Heart right ventricle (tissue), 16 donors: ENCODE measurements at regions not wholly inside any gene's neighbourhood (a gene's known extent, or its start where the extent isn't known, plus 50 kb on each side); places are given as distances from the start of the nearest gene placed in this dataset.

Experiments used
- ATAC-seq, 8 donors: fragments of 200-7000 bp; cut with Tn5 transposase; one replicate each; pipeline ENCODE4 v1.9.1; 2020; ENCODE audit warnings: mild to moderate bottlenecking in 8 of 8, moderate library complexity in 8 of 8, moderate number of reproducible peaks in 1 of 8
- DNase-seq, 2 donors: peaks; one replicate each; pipeline ENCODE4 v3.0.0-alpha.2; 2020
- H3K27ac ChIP-seq, 10 donors: fragments of 200-600 bp; sonication (generic) in 2 of 10; one replicate each; pipeline versions ENCODE4 v1.5.0 to v1.8.0; 2020 to 2022; ENCODE audit warnings: mild to moderate bottlenecking in 3 of 10
- H3K27me3 ChIP-seq, 7 donors: fragments of 200-600 bp; one replicate each; pipeline ENCODE4 v1.8.0; 2021 to 2022; ENCODE audit warnings: mild to moderate bottlenecking in 2 of 7
- H3K36me3 ChIP-seq, 9 donors: fragments of 200-600 bp; sonication (generic) in 1 of 9; one replicate each; pipeline versions ENCODE4 v1.5.0 to v1.8.0; 2020 to 2022; ENCODE audit warnings: mild to moderate bottlenecking in 2 of 9
- H3K4me1 ChIP-seq, 9 donors: fragments of 200-600 bp; sonication (generic) in 1 of 9; one replicate each; pipeline versions ENCODE4 v1.5.0 to v1.8.0; 2020 to 2022; ENCODE audit warnings: mild to moderate bottlenecking in 4 of 9
- H3K4me3 ChIP-seq, 10 donors: fragments of 200-600 bp; sonication (generic) in 2 of 10; one replicate each; pipeline versions ENCODE4 v1.5.0 to v1.8.0; 2020 to 2022; ENCODE audit warnings: mild to moderate bottlenecking in 7 of 10, moderate library complexity in 2 of 10
- H3K9me3 ChIP-seq, 11 donors: fragments of 200-600 bp in 10 of 11; sonication (generic) in 2 of 11; one replicate each; pipeline versions ENCODE4 v1.5.0 to v1.8.0; 2013 to 2022; ENCODE audit warnings: mild to moderate bottlenecking in 2 of 11, control low read depth in 1 of 11, moderate library complexity in 1 of 11
- WGBS, 2 donors: extraction: QIAGEN DNeasy Blood & Tissue Kit; methylation state at CpG; one replicate each; pipeline ENCODE4 v1.1.7; 2013; ENCODE audit warnings: inconsistent platforms in 1 of 2; 5-methylcytosine and 5-hydroxymethylcytosine counted together
- intact Hi-C, 10 donors: fragments of 100-400 bp; cut with DNase I; formaldehyde crosslinking; loops; one replicate each; pipeline versions ENCODE4 v1.11.1 to v1.14.2; 2022
- TF ChIP-seq, protein P1 (sequence below), 9 donors: fragments of 200-600 bp; sonication (generic) in 2 of 9; IDR thresholded peaks; one replicate each; pipeline versions ENCODE4 v1.5.0 to v1.8.0; 2021 to 2022; ENCODE audit warnings: antibody characterized with exemption in 9 of 9, mild to moderate bottlenecking in 5 of 9, moderate library complexity in 1 of 9
- donor health status: Arrhythmogenic right ventricular cardiomyopathy.
- donor health status: ischemic (EF 13 %, LVEDD 7.1; RV severe dilation, severe dysfunction).
- donor health status: healthy with polysubstance abuse.
- donor health status: DM: no; HTN: yes; CAD: no.
- donor health status: DM: no; HTN: no; CAD: no.
- donor health status: ischemic (EF 25% LVEDD 6.9; RV normal size, moderate dysfunction).
- donor health status: ischemic (EF 25% LVEDD 5.7; RV mildly dilated, moderate dysfunction).
- donor health status: healthy.
- donor health status: DM: yes; HTN: yes; CAD: no.
- donor health status: Ischemic cardiomyopathy.
- donor health status: ischemic (EF 35%, LVEDD 5.7; RV mildly dilated, moderate dysfunction).
- donor health status: nonischemic (EF 11% LVEDD 7.7; RV severe dilation, severe dysfunction).
- donor health status: DM: yes; HTN: yes; CAD: no.
- donor health status: PGD.
- donor health status: ischemic (EF 29% LVEDD 5.4; RV normal size, mild dysfunction).
- donor health status: nonischemic (EF 23%, LVEDD 6.1; RV moderate dilation, normal function).

- H3K27ac ChIP-seq, result no peak overlapping the region
- H3K4me3 ChIP-seq, result no peak overlapping the region
- peaks cover 0 to 5% (median 0%) of the 10 kb centered on the region in 7 donors for H3K27me3 ChIP-seq
- TF ChIP-seq, protein P1, sequence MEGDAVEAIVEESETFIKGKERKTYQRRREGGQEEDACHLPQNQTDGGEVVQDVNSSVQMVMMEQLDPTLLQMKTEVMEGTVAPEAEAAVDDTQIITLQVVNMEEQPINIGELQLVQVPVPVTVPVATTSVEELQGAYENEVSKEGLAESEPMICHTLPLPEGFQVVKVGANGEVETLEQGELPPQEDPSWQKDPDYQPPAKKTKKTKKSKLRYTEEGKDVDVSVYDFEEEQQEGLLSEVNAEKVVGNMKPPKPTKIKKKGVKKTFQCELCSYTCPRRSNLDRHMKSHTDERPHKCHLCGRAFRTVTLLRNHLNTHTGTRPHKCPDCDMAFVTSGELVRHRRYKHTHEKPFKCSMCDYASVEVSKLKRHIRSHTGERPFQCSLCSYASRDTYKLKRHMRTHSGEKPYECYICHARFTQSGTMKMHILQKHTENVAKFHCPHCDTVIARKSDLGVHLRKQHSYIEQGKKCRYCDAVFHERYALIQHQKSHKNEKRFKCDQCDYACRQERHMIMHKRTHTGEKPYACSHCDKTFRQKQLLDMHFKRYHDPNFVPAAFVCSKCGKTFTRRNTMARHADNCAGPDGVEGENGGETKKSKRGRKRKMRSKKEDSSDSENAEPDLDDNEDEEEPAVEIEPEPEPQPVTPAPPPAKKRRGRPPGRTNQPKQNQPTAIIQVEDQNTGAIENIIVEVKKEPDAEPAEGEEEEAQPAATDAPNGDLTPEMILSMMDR (IDR thresholded peaks at IDR 0.05), result no peak
- no peak for ATAC-seq
- no peak for DNase-seq
- H3K9me3 ChIP-seq, result peaks cover 0 to 15% (median 0%) of the 10 kb centered on the region in 11 donors
- no peaks in the 10 kb centered on the region for H3K4me1 ChIP-seq
- no peaks in the 10 kb centered on the region for H3K36me3 ChIP-seq
- 75 to 83% methylated on average over 4 of the region's 4 CpGs for WGBS, 2 donors
- intact Hi-C loops, result no loop called here
Measured at GRCh38 chr16:82535262-82535661, 91.5 kb upstream of the CDH13 start.

- peaks cover 0 to 14% (median 0%) of the 10 kb centered on the region in 11 donors for H3K9me3 ChIP-seq
- H3K36me3 ChIP-seq, result no peaks in the 10 kb centered on the region
- TF ChIP-seq, protein P1 (IDR thresholded peaks at IDR 0.05), result no peak
- no peaks in the 10 kb centered on the region for H3K4me1 ChIP-seq
- no peak for ATAC-seq
- intact Hi-C loops, result no loop called here
- 69 to 76% methylated on average over 4 of the region's 4 CpGs for WGBS, 2 donors
- no peak overlapping the region for H3K4me3 ChIP-seq
- no peak overlapping the region for H3K27ac ChIP-seq
- H3K27me3 ChIP-seq, result peaks cover 0 to 5% (median 0%) of the 10 kb centered on the region in 7 donors
- DNase-seq, result no peak
Measured at GRCh38 chr16:82533189-82533588, 93.6 kb upstream of the CDH13 start.

GRCh38 chr16:82530883-82531282 is 95.9 kb upstream of the CDH13 start:
- Histone ChIP-seq H3K36me3 (no peaks in the 10 kb centered on the region), H3K27me3 (no peaks in the 10 kb centered on the region), H3K9me3 (peaks cover 0 to 6% (median 0%) of the 10 kb centered on the region in 11 donors), H3K27ac (no peak overlapping the region), H3K4me3 (no peak overlapping the region), H3K4me1 (no peaks in the 10 kb centered on the region)
- TF ChIP-seq, protein P1 (IDR thresholded peaks at IDR 0.05), result no peak
- intact Hi-C loops, result no loop called here
- whole genome bisulfite sequencing, 2 donors, result 87% methylated on average over 2 of the region's 2 CpGs
- ATAC-seq (no peak), DNase-seq (no peak)

GRCh38 chr16:82527101-82527500 is 99.7 kb upstream of the CDH13 start:
- H3K9me3 ChIP-seq, result peaks cover 0 to 21% (median 0%) of the 10 kb centered on the region in 11 donors
- no peak overlapping the region for H3K4me3 ChIP-seq
- intact Hi-C loops, result no loop called here
- no peaks in the 10 kb centered on the region for H3K27me3 ChIP-seq
- no peak overlapping the region for H3K27ac ChIP-seq
- H3K4me1 ChIP-seq, result no peaks in the 10 kb centered on the region
- TF ChIP-seq, protein P1 (IDR thresholded peaks at IDR 0.05), result no peak
- no peak for DNase-seq
- WGBS, 2 donors, result 86 to 87% methylated on average over 7 of the region's 7 CpGs
- ATAC-seq, result no peak
- H3K36me3 ChIP-seq, result no peaks in the 10 kb centered on the region
